Activated CD8-positive, alpha-beta T cell treated with anti-CD3 and anti-CD28 coated beads for 36 hours (primary cell): ENCODE measurements at regions not wholly inside any gene's neighbourhood (a gene's known extent, or its start where the extent isn't known, plus 50 kb on each side); places are given as distances from the start of the nearest gene placed in this dataset.
"Not testable (repeated sequence)": the region's sequence is repeated elsewhere in the genome, so short reads cannot be mapped to it uniquely, and the experiment has no call there.

Source experiments
- ATAC-seq: fragments of 200-7000 bp; cut with Tn5 transposase; one replicate; pipeline ENCODE4 v1.10.0; 2021; ENCODE audit warnings: mild to moderate bottlenecking, moderate library complexity
- CTCF ChIA-PET: fragments of 350-600 bp; sonication (Branson Sonifier 250); formaldehyde crosslinking; loops from one replicate; lab custom pipeline; 2021; ENCODE audit warnings: antibody characterized with exemption; lab: Charles Lee
- POLR2A ChIA-PET: fragments of 350-600 bp; sonication (Branson Sonifier 250); formaldehyde crosslinking; loops from one replicate; lab custom pipeline; 2021; ENCODE audit warnings: antibody characterized with exemption; lab: Charles Lee
- DNase-seq: peaks from one replicate; pipeline ENCODE4 v3.0.0-alpha.2; 2020
- H3K27ac Mint-ChIP-seq: one replicate; pipeline ENCODE4 v1.8.0; 2021; ENCODE audit warnings: mild to moderate bottlenecking, mixed read lengths
- H3K27me3 Mint-ChIP-seq: one replicate; pipeline ENCODE4 v1.8.0; 2021; ENCODE audit warnings: mixed read lengths
- H3K36me3 Mint-ChIP-seq: one replicate; pipeline ENCODE4 v1.8.0; 2021; ENCODE audit warnings: low read depth, mixed read lengths
- H3K4me1 Mint-ChIP-seq: one replicate; pipeline ENCODE4 v1.8.0; 2021; ENCODE audit warnings: low read depth, mixed read lengths
- H3K4me3 Mint-ChIP-seq: one replicate; pipeline ENCODE4 v1.8.0; 2021; ENCODE audit warnings: mild to moderate bottlenecking, moderate library complexity, mixed read lengths
- H3K9me3 Mint-ChIP-seq: one replicate; pipeline ENCODE4 v1.8.0; 2021; ENCODE audit warnings: mixed read lengths
- intact Hi-C: fragments of 100-400 bp; cut with micrococcal nuclease; formaldehyde crosslinking; loops from one replicate; pipeline ENCODE4 v1.10.0; 2022
- TF ChIP-seq, protein P1 (sequence below): fragments of 200-600 bp; IDR thresholded peaks from one replicate; pipeline ENCODE4 v1.8.0; 2022; ENCODE audit warnings: antibody characterized with exemption, mild to moderate bottlenecking

GRCh38 chr7:142468871-142469665, 211.2 kb upstream of the PRSS58 start:
- TF ChIP-seq, protein P1, sequence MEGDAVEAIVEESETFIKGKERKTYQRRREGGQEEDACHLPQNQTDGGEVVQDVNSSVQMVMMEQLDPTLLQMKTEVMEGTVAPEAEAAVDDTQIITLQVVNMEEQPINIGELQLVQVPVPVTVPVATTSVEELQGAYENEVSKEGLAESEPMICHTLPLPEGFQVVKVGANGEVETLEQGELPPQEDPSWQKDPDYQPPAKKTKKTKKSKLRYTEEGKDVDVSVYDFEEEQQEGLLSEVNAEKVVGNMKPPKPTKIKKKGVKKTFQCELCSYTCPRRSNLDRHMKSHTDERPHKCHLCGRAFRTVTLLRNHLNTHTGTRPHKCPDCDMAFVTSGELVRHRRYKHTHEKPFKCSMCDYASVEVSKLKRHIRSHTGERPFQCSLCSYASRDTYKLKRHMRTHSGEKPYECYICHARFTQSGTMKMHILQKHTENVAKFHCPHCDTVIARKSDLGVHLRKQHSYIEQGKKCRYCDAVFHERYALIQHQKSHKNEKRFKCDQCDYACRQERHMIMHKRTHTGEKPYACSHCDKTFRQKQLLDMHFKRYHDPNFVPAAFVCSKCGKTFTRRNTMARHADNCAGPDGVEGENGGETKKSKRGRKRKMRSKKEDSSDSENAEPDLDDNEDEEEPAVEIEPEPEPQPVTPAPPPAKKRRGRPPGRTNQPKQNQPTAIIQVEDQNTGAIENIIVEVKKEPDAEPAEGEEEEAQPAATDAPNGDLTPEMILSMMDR, result no peak
- no peaks in the 10 kb centered on the region for H3K27me3 Mint-ChIP-seq
- POLR2A ChIA-PET, result no interaction called here
- H3K27ac Mint-ChIP-seq, result no peak overlapping the region
- H3K9me3 Mint-ChIP-seq, result no peaks in the 10 kb centered on the region
- peaks cover 34% of the 10 kb centered on the region for H3K4me1 Mint-ChIP-seq
- peak overlapping the region; percentile 7 for H3K4me3 Mint-ChIP-seq
- H3K36me3 Mint-ChIP-seq, result no peaks in the 10 kb centered on the region
- CTCF ChIA-PET, result interaction anchor here (23.2 to 26.6 kb wide), 2 partner anchors 6 to 10 kb away, joined by 513 read pairs; no protein-coding TSS in a partner anchor
- ATAC-seq, result no peak
- DNase-seq, result no peak
- intact Hi-C loops, result no loop called here

GRCh38 chr7:142467056-142467655, 209.3 kb upstream of the PRSS58 start:
- DNase-seq, ATAC-seq, H3K27me3 Mint-ChIP-seq, H3K36me3 Mint-ChIP-seq, intact Hi-C loops, H3K9me3 Mint-ChIP-seq, H3K27ac Mint-ChIP-seq, H3K4me3 Mint-ChIP-seq: not testable (repeated sequence)
- ChIA-PET POLR2A (interaction anchor here (0.7 to 0.8 kb wide), 3 partner anchors 13 to 44 kb away, joined by 3 to 5 read pairs (median 4); no protein-coding TSS in a partner anchor), CTCF (interaction anchor here (1.8 to 26.6 kb wide), 3 partner anchors 4 to 49 kb away, joined by 7 to 513 read pairs (median 513); no protein-coding TSS in a partner anchor)
- peaks cover 43% of the 10 kb centered on the region for H3K4me1 Mint-ChIP-seq

DNA sequence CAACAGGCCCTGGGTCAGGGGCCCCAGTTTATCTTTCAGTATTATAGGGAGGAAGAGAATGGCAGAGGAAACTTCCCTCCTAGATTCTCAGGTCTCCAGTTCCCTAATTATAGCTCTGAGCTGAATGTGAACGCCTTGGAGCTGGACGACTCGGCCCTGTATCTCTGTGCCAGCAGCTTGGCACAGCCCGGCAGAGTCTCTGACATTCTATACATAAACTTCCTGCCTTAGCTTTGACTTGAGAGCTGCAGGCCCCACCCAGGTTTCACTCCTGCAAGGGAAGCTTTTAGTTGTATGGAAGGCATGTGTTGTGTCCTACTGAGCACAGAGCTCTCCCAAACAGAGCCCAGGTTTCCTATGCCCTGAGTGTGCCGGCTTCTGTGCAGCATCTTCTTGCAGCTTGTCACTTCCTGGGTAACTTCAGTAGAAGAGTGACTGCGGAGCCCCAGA, 205.6 kb upstream of the PRSS58 start:
- peak overlapping the region; percentile 66 for H3K4me3 Mint-ChIP-seq
- TF ChIP-seq, protein P1, result no peak
- CTCF ChIA-PET, result interaction anchor here (0.7 to 23.2 kb wide), 16 partner anchors 9 to 348 kb away, joined by 3 to 513 read pairs (median 5); no protein-coding TSS in a partner anchor
- intact Hi-C loops, result loop anchor here (5.0 kb wide), 1 partner anchor 59 kb away; no protein-coding TSS in a partner anchor
- POLR2A ChIA-PET, result interaction anchor here (0.7 kb wide), 1 partner anchor 334 kb away, joined by 5 read pairs; no protein-coding TSS in a partner anchor
- DNase-seq (peak; percentile 34), ATAC-seq (peak; percentile 67)
- peaks cover 45% of the 10 kb centered on the region for H3K4me1 Mint-ChIP-seq
- H3K27ac Mint-ChIP-seq, result peak overlapping the region; percentile 90
- no peaks in the 10 kb centered on the region for H3K36me3 Mint-ChIP-seq
- no peaks in the 10 kb centered on the region for H3K9me3 Mint-ChIP-seq
- no peaks in the 10 kb centered on the region for H3K27me3 Mint-ChIP-seq

GRCh38 chr7:142461437-142461836, 203.6 kb upstream of the PRSS58 start:
- Mint-ChIP-seq H3K27me3 (no peaks in the 10 kb centered on the region), H3K4me3 (peak overlapping the region; percentile 66), H3K9me3 (no peaks in the 10 kb centered on the region), H3K4me1 (peaks cover 44% of the 10 kb centered on the region), H3K36me3 (no peaks in the 10 kb centered on the region), H3K27ac (peak overlapping the region; percentile 53)
- TF ChIP-seq, protein P1, result no peak
- DNase-seq (no peak), ATAC-seq (no peak)
- intact Hi-C loops, result loop anchor here (5.0 kb wide), 1 partner anchor 61 kb away; no protein-coding TSS in a partner anchor
- POLR2A ChIA-PET, result no interaction called here
- CTCF ChIA-PET, result interaction anchor here (0.6 to 23.2 kb wide), 14 partner anchors 9 to 533 kb away, joined by 3 to 513 read pairs (median 6); no protein-coding TSS in a partner anchor

DNA sequence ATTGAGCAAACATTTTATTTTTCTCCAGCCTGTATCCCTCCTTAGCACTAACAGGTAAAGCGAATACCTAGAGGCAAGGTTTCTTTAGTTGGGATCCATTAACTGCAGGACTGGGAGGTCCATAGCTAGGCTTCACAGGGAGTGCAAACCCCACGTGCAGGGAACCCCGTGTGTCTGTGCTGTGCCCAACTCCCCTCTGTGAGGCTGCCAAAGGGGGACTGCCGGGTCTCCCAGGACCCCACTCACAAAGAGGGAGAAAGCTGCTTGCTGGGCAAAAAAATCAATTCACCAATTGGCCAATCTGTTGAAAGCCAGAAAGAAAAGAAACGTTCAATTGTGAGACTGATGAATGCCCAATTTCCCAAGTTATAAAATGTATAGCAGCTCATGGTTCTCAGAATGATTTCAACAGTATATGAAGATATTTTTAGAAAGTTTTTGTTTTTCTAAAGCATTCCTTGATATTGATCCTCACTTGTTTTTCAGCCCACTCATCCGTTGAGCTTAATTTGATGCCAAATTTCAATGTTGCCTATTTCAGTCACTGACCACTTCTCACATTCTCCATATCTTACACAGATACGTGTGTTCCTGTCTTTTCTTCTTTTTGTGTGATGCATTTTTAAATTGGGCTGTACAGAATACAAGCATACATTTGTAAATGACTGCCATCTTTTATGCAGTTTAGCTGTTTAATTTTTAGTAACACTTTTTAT, 202.7 kb upstream of the PRSS58 start:
- H3K27ac Mint-ChIP-seq, result no peak overlapping the region

More for the DNA sequence above, 202.7 kb upstream of the PRSS58 start:
- Mint-ChIP-seq H3K4me1 (peaks cover 44% of the 10 kb centered on the region), H3K27me3 (no peaks in the 10 kb centered on the region), H3K9me3 (no peaks in the 10 kb centered on the region), H3K36me3 (no peaks in the 10 kb centered on the region), H3K4me3 (no peak overlapping the region)
- TF ChIP-seq, protein P1, result no peak
- CTCF ChIA-PET, result interaction anchor here (0.6 to 23.2 kb wide), 19 partner anchors 8 to 534 kb away, joined by 3 to 513 read pairs (median 7); no protein-coding TSS in a partner anchor
- ATAC-seq, result no peak
- POLR2A ChIA-PET, result interaction anchor here (0.6 kb wide), 1 partner anchor 24 kb away, joined by 4 read pairs; no protein-coding TSS in a partner anchor
- no peak for DNase-seq
- intact Hi-C loops, result loop anchor here (5.0 kb wide), 1 partner anchor 62 kb away; no protein-coding TSS in a partner anchor
